Muscle of leg (tissue), 3 donors: ENCODE measurements at regions not wholly inside any gene's neighbourhood (a gene's known extent, or its start where the extent isn't known, plus 50 kb on each side); places are given as distances from the start of the nearest gene placed in this dataset.
"Not testable (repeated sequence)": the region's sequence is repeated elsewhere in the genome, so short reads cannot be mapped to it uniquely, and the experiment has no call there.

Experiments used
- DNase-seq: peaks from one replicate; pipeline ENCODE4 v3.0.0; 2013
- H3K27ac ChIP-seq: one replicate; pipeline ENCODE4 v1.5.1; 2013; ENCODE audit warnings: mild to moderate bottlenecking, low read length, control low read depth
- H3K27me3 ChIP-seq: one replicate; pipeline ENCODE4 v1.6.1; 2013; ENCODE audit warnings: low read length; ENCODE audit not compliant: control insufficient read depth, insufficient read depth
- H3K36me3 ChIP-seq: one replicate; pipeline ENCODE4 v1.6.1; 2013; ENCODE audit warnings: low read length; ENCODE audit not compliant: control insufficient read depth, insufficient read depth
- H3K4me1 ChIP-seq: one replicate; pipeline ENCODE4 v1.6.1; 2013; ENCODE audit warnings: low read length; ENCODE audit not compliant: control insufficient read depth, insufficient read depth
- H3K4me3 ChIP-seq: one replicate; pipeline ENCODE4 v1.5.1; 2013; ENCODE audit warnings: low read length, control low read depth
- H3K9me3 ChIP-seq: replicated peaks from 2 replicates; pipeline ENCODE4 v1.6.1; 2013; ENCODE audit warnings: low read depth, low read length; ENCODE audit not compliant: control insufficient read depth
- WGBS: methylation state at CpG from one replicate; pipeline ENCODE4 v1.1.5; 2013; ENCODE audit warnings: missing lambda C conversion rate; ENCODE audit not compliant: insufficient coverage; 5-methylcytosine and 5-hydroxymethylcytosine counted together

DNA sequence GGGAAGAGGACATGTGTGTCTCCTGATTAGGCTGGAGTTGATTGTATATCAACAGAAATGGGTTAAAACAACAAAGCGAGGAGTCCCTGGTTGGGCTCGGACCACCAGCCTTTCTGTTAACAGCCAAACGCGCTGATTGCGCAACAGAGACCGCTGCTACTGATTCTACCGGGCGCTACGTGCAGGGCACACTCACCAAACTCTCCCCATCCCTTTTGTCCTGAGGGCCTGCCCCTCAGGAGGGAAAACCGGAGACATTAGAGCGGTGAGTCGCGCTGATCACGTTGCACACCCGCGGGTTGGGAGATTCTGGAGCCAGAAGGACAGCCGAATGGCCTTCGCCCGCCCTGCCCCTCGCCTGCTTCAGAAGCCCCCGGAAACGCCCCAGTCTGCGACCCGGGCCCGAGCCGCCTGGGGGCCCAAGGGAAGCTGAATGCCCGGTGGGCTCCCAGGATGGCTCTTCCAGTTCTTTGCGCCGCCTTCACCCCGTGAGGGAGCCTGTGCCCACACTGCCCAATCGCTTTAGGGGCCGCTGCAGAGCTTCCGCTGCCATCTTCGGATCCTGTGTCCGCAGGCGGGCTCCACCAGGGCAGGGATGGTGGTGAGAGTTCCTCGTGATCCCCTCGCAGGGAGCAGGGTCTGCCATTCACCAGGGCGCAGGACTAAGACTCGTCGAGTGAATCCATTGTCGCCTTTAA is 165.4 kb upstream of the NBPF11 start:
- DNase-seq: no peak

DNA sequence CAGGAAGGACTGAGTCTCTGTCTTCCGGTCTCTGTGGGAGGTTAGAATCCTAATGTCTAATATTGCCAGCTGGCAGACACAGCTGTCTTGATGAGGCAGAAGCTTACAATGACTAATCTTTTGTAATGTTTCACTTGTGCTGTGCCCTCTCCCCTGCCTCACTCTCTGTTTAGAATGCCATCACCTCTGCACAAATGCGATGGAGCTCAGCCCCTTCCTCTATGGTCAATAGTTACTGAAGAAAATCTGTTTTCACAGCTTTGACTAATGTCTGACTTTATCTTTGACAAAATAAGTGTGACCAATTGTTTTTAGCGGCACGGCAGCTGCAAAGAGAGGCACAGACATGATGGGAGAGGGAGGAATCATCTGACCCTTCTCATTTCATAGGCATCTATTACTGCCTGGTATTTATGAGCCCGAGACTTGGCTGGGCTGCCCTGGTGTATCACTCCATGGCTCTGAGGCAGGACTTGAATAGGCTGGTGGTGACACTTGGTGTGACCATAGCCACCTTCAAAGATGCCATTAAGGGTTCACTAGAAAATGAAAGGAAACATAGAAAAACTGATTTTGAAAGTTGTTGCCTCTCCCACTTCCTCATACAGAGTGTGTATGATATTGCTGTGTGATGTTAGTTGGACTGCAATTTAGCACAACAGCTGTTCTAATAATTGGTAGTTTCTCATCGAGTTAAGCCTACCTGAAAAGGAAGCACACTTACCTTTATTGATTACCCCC is 163.2 kb upstream of the NBPF11 start:
- peaks cover 27% of the 10 kb centered on the region for H3K27me3 ChIP-seq
- WGBS: no CpG with 5 or more reads among the region's 6 CpGs

More for the DNA sequence above, 165.4 kb upstream of the NBPF11 start:
- Histone ChIP-seq H3K27me3 (peaks cover 23% of the 10 kb centered on the region), H3K4me3 (no peak overlapping the region), H3K36me3 (no peaks in the 10 kb centered on the region), H3K9me3 (no peaks in the 10 kb centered on the region), H3K27ac (no peak overlapping the region), H3K4me1 (peaks cover 3% of the 10 kb centered on the region)
- 30% methylated on average over 39 of the region's 42 CpGs for WGBS

DNA sequence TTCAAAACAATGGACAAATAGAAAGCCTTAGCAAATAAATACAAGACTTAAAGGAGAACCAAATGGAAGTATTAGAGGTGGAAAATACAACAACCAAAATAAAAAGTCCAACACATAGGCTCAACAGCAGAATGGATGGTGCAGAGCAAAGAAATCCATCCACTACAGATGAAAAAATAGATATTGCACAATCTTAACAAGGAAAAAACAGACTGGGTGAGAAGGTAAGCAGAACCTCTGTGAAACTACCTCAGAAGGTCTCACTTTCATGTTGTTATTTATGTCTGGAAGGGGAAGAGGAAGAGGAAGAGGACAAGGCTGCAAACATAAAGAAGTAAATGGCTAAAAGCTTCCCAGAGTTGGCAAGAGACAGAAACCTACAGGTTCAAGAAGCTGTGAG is 158.7 kb upstream of the NBPF11 start:
- Histone ChIP-seq H3K4me3 (no peak overlapping the region), H3K27ac (no peak overlapping the region), H3K27me3 (peaks cover 36% of the 10 kb centered on the region), H3K9me3 (peaks cover 12% of the 10 kb centered on the region), H3K36me3 (no peaks in the 10 kb centered on the region), H3K4me1 (peaks cover 3% of the 10 kb centered on the region)
- no peak for DNase-seq

More for the DNA sequence above, 163.2 kb upstream of the NBPF11 start:
- peak; percentile 33 for DNase-seq
- H3K36me3 ChIP-seq: no peaks in the 10 kb centered on the region
- peaks cover 11% of the 10 kb centered on the region for H3K9me3 ChIP-seq
- no peak overlapping the region for H3K4me3 ChIP-seq
- no peak overlapping the region for H3K27ac ChIP-seq
- H3K4me1 ChIP-seq: peaks cover 3% of the 10 kb centered on the region

DNA sequence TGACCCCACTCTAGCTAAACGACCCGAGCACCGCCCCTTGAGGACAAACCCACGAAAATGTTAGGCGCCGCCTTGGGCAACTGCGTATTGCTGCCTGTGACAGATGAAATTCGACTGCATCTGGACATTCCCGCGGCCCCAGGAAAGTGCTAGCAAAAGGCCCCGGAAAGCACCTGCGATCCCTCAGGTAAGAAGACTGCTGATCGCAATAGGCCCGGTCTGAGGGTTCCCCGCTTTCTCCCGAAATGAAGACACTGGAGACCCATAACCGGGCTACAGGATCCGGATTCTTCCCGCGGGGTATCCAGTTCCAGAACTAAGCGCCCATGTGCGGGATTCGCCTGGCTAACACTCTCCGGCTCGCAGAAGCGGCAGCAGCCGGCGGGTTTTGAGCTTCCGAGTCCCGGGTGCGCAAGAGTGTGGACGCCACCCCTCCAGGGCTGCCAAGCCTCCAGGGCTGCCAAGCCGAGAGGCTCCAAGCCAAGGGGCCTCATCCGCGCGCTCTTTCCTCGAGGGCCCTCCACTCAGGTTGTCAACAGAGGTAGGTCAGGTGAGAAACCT is 157.9 kb upstream of the NBPF11 start:
- no peak for DNase-seq
- WGBS: 6% methylated on average over 35 of the region's 37 CpGs
- H3K36me3 ChIP-seq: no peaks in the 10 kb centered on the region
- H3K27ac ChIP-seq: no peak overlapping the region
- peaks cover 12% of the 10 kb centered on the region for H3K9me3 ChIP-seq
- peaks cover 34% of the 10 kb centered on the region for H3K27me3 ChIP-seq
- H3K4me3 ChIP-seq: no peak overlapping the region
- H3K4me1 ChIP-seq: no peaks in the 10 kb centered on the region

DNA sequence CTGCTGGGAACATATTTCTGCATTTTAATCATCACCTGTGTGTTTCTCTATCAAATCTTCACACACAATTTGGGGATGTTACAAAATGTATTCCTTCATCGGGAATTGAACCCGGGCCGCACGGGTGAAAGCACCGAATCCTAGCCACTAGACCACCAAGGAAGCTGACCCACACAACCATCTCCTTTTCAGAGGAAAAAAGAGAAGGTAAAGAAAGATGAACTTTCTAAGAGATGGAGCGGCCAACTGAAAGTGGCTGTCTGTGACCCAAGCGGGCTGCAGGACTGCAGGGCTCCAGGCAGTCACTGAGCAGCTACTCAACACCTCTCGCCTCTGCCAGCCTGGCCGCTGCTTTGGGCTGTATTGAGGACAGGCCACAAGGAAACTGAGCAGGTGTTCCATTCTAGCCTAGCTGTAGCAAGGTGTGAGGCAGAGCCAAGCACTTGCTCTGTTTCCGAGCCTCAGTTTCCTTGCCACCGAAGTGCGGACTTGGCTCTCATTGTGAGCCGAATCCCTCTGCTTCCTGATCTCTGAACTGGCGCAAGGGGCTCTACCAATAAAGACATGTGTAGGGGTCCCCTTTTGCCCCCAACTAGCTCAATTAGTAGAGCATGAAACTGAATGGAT is 156.9 kb upstream of the NBPF11 start:
- no peaks in the 10 kb centered on the region for H3K36me3 ChIP-seq
- H3K27ac ChIP-seq: no peak overlapping the region
- no peak for DNase-seq
- H3K4me3 ChIP-seq: no peak overlapping the region
- no peaks in the 10 kb centered on the region for H3K4me1 ChIP-seq
- peaks cover 12% of the 10 kb centered on the region for H3K9me3 ChIP-seq
- H3K27me3 ChIP-seq: peaks cover 34% of the 10 kb centered on the region
- WGBS: 25% methylated on average over 8 of the region's 14 CpGs

DNA sequence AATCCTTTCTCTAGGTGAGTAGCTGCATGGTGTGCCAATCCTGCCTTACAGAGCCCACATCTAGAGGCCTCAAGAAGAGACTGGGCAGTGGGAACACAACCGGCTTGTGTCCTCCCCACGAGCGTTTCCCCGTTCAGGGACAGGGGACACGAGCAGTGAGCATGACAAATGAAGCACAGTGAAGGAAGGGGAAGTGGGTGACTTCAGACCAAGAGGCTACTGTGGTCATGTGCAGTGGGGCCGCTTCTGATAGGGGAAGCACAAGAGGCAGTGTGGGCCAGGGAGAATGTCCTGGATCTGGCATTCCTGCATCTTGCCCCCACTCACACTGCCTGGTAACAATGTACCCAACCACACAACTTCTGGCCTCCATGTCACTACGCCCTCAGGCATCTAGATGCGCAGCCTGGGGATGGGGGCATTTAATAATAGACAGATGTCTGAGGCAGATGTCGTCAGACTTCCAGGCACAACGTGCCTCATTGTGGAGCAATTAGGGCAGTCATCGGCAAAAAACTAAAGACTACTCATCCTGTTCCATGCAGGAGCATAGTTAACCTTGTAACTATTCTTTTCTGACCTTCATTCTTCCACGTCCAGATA is 155.6 kb upstream of the NBPF11 start:
- peak; percentile 35 for DNase-seq
- H3K27ac ChIP-seq: no peak overlapping the region
- peaks cover 12% of the 10 kb centered on the region for H3K9me3 ChIP-seq
- 71% methylated on average over 8 of the region's 12 CpGs for WGBS
- peaks cover 2% of the 10 kb centered on the region for H3K4me1 ChIP-seq
- no peak overlapping the region for H3K4me3 ChIP-seq
- H3K36me3 ChIP-seq: no peaks in the 10 kb centered on the region
- H3K27me3 ChIP-seq: peaks cover 34% of the 10 kb centered on the region

DNA sequence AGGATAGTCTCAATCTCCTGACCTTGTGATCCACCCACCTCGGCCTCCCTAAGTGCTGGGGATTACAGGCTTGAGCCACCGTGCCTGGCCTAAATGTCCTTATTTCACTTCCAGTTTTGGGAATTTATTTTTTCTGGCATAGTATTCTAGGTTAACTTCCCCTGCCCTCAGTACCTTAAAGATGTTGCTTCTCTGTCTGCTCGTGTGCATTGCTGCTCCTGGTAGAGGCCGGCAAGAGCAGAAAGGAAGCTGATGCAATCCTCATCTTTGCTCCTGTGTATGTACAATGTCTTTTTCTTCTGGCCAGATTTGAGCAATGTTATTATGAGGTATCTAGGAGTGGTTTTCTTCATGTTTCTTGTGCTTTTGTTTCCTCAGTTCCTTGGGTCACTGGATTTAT is 152.9 kb upstream of the NBPF11 start:
- WGBS: no CpG with 5 or more reads among the region's 4 CpGs
- H3K27me3 ChIP-seq: peaks cover 27% of the 10 kb centered on the region
- not testable (repeated sequence) for H3K4me1 ChIP-seq, H3K36me3 ChIP-seq, H3K4me3 ChIP-seq, DNase-seq, H3K9me3 ChIP-seq, H3K27ac ChIP-seq

DNA sequence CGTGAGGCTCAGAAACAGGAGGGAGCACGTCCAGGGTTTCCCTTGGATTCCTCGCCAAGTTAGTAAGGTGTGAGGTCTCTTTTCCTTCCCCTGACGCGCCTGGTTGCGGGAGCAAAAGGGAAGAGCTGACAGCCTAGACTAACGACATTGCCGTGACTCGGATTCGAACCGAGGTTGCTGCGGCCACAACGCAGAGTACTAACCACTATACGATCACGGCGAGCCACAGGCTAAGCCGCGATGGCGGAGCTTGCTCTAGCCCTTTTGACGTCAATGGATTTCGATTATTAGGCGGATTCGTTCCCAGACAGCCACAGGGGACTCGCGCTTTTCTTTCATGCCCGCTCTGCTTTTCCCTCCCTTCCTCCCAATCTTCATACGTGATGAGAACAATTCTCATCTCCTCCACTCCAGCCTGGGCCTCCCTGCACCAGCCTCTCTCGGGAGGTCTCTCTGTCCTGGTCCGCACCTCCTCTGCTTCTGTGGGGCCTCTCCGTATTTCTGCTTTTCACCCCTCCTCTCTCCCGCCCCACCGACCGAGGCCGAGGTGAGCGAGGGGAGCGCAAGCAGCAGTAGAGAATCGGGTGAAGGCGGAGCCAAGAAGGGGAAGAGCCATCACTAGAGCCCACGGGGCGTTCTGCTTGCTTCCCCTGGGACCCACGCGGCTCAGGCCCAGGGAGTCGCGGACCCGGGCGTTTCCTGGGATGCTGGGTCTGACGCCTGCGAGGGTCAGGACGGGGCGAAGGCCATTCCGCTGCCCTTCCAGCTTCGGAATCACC is 150.7 kb upstream of the NBPF11 start:
- not testable (repeated sequence) for H3K4me1 ChIP-seq, H3K9me3 ChIP-seq, DNase-seq, H3K27ac ChIP-seq, H3K36me3 ChIP-seq, H3K27me3 ChIP-seq
- WGBS: no CpG with 5 or more reads among the region's 52 CpGs
- H3K4me3 ChIP-seq: peak overlapping the region; percentile 18

DNA sequence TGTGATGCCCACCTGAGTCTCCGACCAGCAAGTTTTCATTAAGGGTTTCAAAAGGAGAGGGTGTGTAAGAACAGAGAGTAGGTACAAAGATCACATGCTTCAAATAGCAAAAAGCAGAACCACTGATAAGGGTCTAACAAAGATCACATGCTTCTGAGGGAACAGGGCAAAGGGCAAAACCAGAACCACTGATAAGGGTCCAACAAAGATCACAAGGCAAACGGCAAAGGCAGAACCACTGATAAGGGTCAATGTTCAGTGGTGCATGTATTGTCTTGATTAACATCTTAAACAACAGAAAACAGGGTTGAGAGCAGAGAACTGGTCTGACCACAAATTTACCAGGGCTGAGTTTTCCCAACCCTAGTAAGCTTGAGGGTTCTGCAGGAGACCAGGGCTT is 145.8 kb upstream of the NBPF11 start:
- not testable (repeated sequence) for DNase-seq, H3K27ac ChIP-seq, H3K4me3 ChIP-seq, H3K27me3 ChIP-seq, H3K36me3 ChIP-seq, H3K9me3 ChIP-seq, H3K4me1 ChIP-seq
- no CpG with 5 or more reads among the region's 2 CpGs for WGBS
